Omental fat pad (tissue), 3 donors: ENCODE measurements at regions not wholly inside any gene's neighbourhood (a gene's known extent, or its start where the extent isn't known, plus 50 kb on each side); places are given as distances from the start of the nearest gene placed in this dataset.

Experiments
- ATAC-seq: fragments of 150-250 bp; one replicate; pipeline ENCODE4 v1.9.1; 2016; ENCODE audit warnings: mild to moderate bottlenecking, moderate library complexity; ENCODE audit not compliant: low FRiP score
- DNase-seq: peaks from one replicate; pipeline ENCODE4 v3.0.0-alpha.2; 2019; ENCODE audit warnings: low spot score
- TF ChIP-seq, protein P1 (sequence below), 3 donors: fragments of 450-650 bp; IDR thresholded peaks; one replicate each; pipeline ENCODE4 v1.5.1; 2016 to 2017; ENCODE audit warnings: antibody characterized with exemption in 3 of 3, mild to moderate bottlenecking in 3 of 3, moderate library complexity in 2 of 3

DNA sequence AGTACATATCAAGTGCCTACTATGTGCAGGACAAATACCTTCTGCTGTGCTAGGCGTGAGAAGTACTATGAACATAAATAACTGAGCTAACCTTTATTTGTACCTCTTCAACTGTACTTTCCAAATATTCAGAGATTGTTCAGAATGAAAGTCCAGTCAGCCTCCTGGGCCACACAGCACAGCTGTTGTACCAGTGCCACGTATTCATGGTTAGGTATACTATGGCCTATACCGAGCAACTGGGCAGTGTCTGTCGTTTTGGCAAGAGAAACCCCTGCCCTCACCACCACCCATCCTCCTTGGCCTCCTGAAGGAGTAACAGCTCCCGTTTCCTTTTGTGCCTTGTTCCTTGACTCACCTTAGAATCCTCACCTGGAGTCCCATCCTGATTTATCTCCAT lies 53.0 kb downstream of the RASSF10 start:
- no peak for DNase-seq
- TF ChIP-seq, protein P1, sequence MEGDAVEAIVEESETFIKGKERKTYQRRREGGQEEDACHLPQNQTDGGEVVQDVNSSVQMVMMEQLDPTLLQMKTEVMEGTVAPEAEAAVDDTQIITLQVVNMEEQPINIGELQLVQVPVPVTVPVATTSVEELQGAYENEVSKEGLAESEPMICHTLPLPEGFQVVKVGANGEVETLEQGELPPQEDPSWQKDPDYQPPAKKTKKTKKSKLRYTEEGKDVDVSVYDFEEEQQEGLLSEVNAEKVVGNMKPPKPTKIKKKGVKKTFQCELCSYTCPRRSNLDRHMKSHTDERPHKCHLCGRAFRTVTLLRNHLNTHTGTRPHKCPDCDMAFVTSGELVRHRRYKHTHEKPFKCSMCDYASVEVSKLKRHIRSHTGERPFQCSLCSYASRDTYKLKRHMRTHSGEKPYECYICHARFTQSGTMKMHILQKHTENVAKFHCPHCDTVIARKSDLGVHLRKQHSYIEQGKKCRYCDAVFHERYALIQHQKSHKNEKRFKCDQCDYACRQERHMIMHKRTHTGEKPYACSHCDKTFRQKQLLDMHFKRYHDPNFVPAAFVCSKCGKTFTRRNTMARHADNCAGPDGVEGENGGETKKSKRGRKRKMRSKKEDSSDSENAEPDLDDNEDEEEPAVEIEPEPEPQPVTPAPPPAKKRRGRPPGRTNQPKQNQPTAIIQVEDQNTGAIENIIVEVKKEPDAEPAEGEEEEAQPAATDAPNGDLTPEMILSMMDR (IDR thresholded peaks at IDR 0.05), result no peak
- no peak for ATAC-seq

DNA sequence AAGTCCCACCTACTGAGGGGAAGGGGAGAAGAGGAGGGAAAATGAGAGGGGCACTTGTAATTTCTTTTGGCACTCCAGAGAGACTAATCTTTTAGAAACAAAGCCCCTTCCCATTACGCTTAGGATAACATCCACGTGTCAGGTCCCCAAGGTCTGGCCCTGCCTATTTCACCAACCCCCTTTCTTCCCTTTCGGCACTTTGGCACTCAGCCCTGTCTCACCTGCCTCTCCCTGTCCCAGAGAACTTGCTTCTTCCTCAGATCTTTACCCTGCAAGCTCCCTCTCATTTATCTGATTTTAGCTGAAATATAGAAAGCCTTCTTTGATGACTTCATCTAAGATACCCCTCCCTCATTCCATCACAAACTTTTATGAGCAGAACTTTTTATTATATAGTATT lies 55.5 kb downstream of the RASSF10 start:
- ATAC-seq (no peak), DNase-seq (no peak)
- TF ChIP-seq, protein P1 (IDR thresholded peaks at IDR 0.05), result no peak

DNA sequence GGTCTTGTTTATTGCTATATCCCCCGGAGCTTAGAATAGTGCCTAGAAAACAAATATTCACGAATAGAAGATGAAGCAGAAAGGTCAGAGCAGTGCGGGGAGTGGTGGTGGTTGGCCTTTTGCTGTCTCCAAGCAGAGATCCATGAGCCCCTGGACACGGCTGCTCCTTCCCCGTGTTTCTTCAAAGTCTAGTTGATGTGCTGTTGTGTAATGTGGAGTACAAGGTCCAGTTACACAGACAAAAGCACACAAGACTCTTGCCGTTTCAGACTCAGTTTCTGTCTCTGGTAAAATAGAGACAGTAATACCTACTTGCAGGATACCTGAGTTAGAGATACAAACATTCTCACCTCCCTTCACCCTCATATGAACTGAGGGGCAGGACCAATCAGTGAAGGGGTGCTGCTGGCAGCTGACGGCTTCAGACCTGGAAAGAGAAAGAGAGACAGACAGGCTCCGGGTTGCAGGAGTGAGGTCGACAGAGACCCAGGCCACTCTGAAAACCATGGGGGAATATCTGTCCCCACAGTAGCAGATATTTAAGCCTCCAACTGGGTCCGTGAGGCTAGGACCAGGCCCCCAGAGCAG lies 56.2 kb downstream of the RASSF10 start:
- TF ChIP-seq, protein P1 (IDR thresholded peaks at IDR 0.05), result no peak
- no peak for ATAC-seq
- no peak for DNase-seq

DNA sequence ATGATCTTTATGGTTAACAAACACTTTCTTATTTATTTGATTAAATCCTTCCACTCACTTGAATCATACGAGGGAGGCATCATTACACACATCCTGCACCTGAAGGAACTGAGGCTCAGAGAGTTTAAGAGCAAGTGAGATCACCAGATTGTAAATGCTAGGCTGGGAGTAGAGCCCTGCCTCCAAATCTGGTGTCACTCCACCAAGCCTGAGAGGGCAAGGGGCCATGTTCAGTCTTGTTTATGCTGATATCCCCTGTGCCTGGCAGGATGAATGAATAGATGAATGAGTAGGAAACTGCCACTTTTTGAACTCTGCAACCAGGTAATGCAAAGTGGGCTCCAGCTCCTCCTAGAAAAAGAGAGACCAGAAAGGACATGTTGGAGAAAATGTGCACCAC lies 59.1 kb downstream of the RASSF10 start:
- TF ChIP-seq, protein P1 (IDR thresholded peaks at IDR 0.05), result no peak
- ATAC-seq (no peak), DNase-seq (no peak)

DNA sequence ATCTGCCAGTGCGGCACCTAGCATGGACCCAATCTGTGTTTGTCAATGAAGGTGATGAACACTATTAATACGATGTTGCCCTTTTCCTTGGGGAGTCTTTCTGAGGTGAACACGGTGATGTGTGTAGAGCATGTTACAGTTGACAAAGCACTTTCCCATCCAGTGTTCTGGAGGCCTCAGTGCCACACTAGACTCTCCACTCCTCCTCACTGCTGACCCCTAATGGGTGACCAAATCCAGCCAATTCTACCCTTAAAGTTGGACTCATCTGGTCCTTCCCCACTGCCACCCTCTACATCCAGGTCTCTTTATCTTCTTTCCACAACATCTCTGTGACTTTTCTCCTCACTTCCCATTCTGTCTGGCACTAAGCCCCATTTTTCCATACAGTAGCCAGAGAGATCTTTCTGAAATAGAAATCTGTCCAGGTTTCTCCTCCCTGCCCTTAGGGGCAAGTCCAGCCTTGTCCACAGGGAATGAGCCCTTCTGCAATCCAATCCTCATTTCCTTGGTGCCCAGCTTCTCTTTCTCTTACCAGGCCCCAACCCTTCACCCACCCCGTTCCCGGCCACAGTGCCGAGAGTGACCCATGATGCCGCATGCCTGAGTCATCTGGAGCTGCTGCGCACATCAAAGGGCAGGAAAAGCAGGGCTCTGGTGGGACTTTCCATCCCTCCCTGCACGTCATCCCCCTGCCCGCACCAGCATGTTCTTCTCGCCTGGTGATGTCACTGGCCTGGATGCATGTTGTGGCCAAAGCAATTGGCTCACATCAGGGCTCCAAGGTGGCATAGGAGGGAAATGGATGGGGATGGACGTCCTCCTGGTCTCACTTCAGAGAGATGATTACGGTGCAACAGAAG lies 64.2 kb downstream of the RASSF10 start:
- no peak for ATAC-seq
- TF ChIP-seq, protein P1 (IDR thresholded peaks at IDR 0.05), result no peak
- no peak for DNase-seq

DNA sequence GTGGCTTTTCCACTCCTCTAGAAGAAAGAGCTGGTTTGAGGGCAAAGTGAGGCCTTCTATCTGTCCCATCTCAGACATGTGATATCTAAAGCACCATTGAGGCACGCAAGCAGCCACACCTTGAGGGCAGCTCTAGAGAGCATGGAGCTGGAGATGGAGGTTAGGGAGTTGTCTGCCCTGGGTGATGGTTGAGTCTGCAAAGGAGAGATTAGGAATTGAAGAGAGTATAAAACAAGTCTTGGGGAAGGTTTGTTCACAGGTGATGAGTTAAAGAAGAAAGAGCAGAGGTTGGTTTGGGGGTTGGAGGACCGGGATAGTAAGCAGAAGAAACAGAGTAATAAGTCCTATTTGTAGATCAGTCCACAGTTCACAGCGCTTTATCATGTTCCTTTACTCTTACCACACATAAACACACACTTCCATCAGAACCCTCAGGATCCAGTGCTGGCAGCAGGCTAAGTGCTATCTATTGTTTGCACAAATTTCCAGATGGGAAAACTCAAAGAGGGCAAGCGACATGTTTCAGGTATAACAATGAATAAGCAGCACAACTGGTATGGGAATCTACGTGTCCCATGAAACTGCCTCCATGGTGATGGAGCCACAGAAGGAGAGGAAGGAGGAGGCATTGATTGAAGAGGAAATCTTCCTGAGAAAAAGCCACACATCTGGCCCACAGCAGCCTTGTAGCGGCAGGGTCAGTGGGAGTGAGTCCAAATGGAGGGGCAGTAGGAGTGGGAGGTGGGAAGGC lies 65.8 kb downstream of the RASSF10 start:
- TF ChIP-seq, protein P1 (IDR thresholded peaks at IDR 0.05), result no peak
- no peak for ATAC-seq
- no peak for DNase-seq
